T47D (cell line): ENCODE measurements at regions not wholly inside any gene's neighbourhood (a gene's known extent, or its start where the extent isn't known, plus 50 kb on each side); places are given as distances from the start of the nearest gene placed in this dataset.
"Not testable (repeated sequence)": the region's sequence is repeated elsewhere in the genome, so short reads cannot be mapped to it uniquely, and the experiment has no call there.

Experiments used
- DNase-seq, 2 experiments: peaks; one replicate each; pipeline versions ENCODE4 v3.0.0 to v3.0.0-alpha.2; 2011 to 2012; ENCODE audit warnings: low read depth in 1 of 2, low spot score in 1 of 2
- JUND ChIP-seq: IDR thresholded peaks from 2 replicates; pipeline ENCODE4 v1.6.1; 2012; ENCODE audit warnings: low read depth
- in situ Hi-C: cut with HindIII; loops from 2 replicates; pipeline ENCODE4 v1.10.0; 2016; ENCODE audit warnings: low sequenced_read_pairs, low pct_unique_long_range_greater_than_20kb

GRCh38 chr11:25766332-25767015 is 565.5 kb upstream of the ANO3 start:
- no peak for TF ChIP-seq JUND
- DNase-seq, result no peak
- in situ Hi-C loops, result no loop called here

GRCh38 chr11:25769287-25769686 is 562.6 kb upstream of the ANO3 start:
- in situ Hi-C loops, result no loop called here
- DNase-seq, result no peak
- no peak for TF ChIP-seq JUND

DNA sequence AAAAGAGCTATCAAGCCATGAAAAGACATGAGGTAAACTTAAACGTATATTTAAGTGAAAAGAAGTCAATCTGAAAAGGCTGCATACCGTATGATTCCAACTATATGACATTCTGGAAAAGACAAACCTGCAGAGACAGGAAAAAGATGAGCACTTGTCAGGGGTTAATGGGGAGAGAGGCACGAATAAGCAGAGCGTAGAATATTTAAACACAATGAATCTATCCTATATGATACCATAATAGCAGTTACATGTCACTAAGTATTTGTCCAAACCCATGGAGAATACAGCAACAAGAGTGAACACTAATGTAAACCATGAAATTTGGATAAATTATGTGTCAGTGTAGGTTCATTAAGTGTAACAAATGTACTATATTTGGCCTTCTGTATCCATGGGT is 560.3 kb upstream of the ANO3 start:
- no peak for DNase-seq
- in situ Hi-C loops, result no loop called here
- no peak for TF ChIP-seq JUND

GRCh38 chr11:25775603-25776002 is 556.3 kb upstream of the ANO3 start:
- TF ChIP-seq JUND, result no peak
- in situ Hi-C loops, result no loop called here

DNA sequence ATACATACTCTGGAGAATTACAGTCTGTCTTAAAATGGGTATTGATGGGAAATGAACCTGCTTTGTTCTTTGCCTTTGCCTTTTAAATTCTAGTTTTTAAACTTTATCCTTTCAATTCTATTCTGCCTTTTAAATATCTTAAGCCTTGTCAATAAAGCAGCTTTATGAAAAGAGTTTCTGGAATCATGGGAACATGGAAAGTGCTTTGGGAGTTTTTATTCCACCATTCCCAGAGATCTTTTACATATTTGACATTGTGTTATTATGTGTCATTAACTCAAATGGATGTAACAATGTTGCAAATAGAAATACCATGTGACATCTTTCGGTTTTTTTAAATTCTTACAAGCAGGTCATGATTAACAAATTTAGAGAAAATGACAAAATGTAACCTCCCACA is 555.7 kb upstream of the ANO3 start:
- in situ Hi-C loops, result no loop called here
- no peak for TF ChIP-seq JUND
- no peak for DNase-seq

More at GRCh38 chr11:25775603-25776002, 556.3 kb upstream of the ANO3 start:
- DNase-seq, result no peak

DNA sequence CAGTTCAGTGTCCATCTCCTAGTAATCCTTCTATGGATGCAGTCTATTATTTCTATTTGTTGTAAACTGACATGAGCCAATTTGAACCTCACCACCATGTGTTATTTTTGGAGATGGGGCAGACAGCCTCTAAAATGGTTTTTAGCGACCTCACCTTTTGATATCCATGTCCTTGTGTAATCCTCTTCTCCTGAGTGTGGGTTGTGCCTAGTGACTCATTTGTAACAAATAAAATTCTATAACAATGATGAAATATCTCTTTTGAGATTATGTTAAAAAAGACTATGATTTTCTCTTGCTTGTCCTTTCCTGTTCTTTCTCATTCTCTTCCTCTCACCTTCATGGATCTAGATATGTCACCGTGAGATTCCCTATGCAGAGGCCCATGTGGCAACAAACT is 554.6 kb upstream of the ANO3 start:
- no peak for TF ChIP-seq JUND
- DNase-seq, result no peak
- in situ Hi-C loops, result no loop called here

- no peak for TF ChIP-seq JUND
- in situ Hi-C loops, result no loop called here
- DNase-seq, result no peak
These were observed 552.9 kb upstream of the ANO3 start for GRCh38 chr11:25779033-25779432.

GRCh38 chr11:25787416-25787815 is 544.5 kb upstream of the ANO3 start:
- in situ Hi-C loops, result no loop called here
- no peak for DNase-seq
- TF ChIP-seq JUND, result no peak

- in situ Hi-C loops, result no loop called here
- DNase-seq, result no peak
- TF ChIP-seq JUND, result no peak
These were observed 541.5 kb upstream of the ANO3 start for GRCh38 chr11:25790396-25790795.

DNA sequence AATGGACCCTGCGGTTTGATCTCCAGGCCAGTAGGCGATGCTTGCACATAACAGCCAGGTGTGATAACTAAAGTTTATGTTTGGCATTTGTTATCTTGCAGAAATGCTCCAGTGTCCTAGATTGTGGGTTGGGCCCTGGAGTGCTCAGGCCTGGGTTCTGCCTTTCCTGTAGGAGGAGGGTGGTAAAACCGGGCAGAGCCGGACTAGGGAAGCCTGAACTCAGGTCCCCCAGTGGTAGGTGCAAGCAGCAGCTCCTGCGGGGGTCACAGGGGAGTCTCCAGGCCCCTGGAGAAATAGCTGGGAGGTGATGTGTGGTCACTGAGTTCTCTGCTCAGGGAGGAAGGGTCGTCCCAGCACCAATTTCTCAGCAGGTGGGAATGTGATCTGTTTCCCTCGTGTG is 538.3 kb upstream of the ANO3 start:
- TF ChIP-seq JUND, result no peak
- DNase-seq, result no peak
- in situ Hi-C loops, result no loop called here

DNA sequence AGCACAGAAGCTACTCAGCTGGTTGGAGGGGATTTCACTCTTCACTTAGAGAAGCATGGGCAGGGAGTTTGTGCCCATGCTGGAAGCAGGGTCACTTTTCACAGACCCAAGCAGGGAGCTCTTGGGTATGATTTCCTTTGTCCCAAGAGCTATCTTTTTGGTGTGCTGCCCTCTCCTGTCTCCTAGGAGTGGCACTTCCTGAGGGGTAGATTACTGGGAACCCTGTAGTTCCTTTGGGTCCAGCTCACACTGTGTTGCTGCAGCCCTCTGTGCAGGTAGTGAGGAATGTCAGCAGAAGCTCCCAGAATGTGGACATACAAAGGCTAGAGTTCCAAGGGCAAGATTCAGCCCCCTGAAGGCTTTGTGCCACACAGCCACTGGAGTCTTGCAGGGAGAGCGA is 537.1 kb upstream of the ANO3 start:
- no peak for DNase-seq
- no peak for TF ChIP-seq JUND
- in situ Hi-C loops, result no loop called here

GRCh38 chr11:25816411-25816810 is 515.5 kb upstream of the ANO3 start:
- no peak for DNase-seq
- no peak for TF ChIP-seq JUND
- in situ Hi-C loops, result no loop called here

- TF ChIP-seq JUND, result no peak
- in situ Hi-C loops, result no loop called here
- no peak for DNase-seq
These were observed 507.2 kb upstream of the ANO3 start for GRCh38 chr11:25824688-25825087.

DNA sequence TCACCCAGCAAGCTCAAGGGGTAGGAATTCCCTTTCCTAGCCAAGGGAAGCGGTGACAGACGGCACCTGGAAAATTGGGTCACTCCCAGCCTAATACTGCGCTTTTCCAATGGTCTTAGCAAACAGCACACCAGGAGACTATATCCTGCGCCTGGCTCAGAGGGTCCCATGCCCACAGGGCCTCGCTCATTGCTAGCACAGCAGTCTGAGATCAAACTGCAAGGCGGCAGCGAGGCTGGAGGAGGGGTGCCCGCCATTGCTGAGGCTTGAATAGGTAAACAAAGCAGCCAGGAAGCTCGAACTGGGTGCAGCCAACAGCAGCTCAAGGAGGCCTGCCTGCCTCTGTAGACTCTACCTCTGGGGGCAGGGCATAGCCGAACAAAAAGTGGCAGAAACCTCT is 500.4 kb upstream of the ANO3 start:
- in situ Hi-C loops, result not testable (repeated sequence)

More for the DNA sequence above, 500.4 kb upstream of the ANO3 start:
- not testable (repeated sequence) for DNase-seq
